Neural progenitor cell (in vitro differentiated cells): ENCODE measurements at regions not wholly inside any gene's neighbourhood (a gene's known extent, or its start where the extent isn't known, plus 50 kb on each side); places are given as distances from the start of the nearest gene placed in this dataset.

ENCODE experiments used
- CTCF ChIP-seq: fragments of 200-600 bp; sonication (generic); IDR thresholded peaks from 2 replicates; pipeline ENCODE4 v1.5.1; 2017; ENCODE audit warnings: antibody characterized with exemption, mild to moderate bottlenecking
- EZH2 ChIP-seq: fragments of 200-600 bp; sonication (generic); IDR thresholded peaks from 2 replicates; pipeline ENCODE4 v1.6.1; 2017; ENCODE audit warnings: antibody characterized with exemption, mild to moderate bottlenecking, moderate library complexity
- EZH2phosphoT487 ChIP-seq: fragments of 200-600 bp; sonication (generic); IDR thresholded peaks from 2 replicates; pipeline ENCODE4 v1.6.1; 2017; ENCODE audit warnings: antibody characterized with exemption

GRCh38 chr10:108591417-108591816, 1331.9 kb downstream of the XPNPEP1 start:
- TF ChIP-seq CTCF = no peak
- TF ChIP-seq EZH2 = no peak
- TF ChIP-seq EZH2phosphoT487 = no peak
